GM23338 (cell line): ENCODE measurements at regions not wholly inside any gene's neighbourhood (a gene's known extent, or its start where the extent isn't known, plus 50 kb on each side); places are given as distances from the start of the nearest gene placed in this dataset.

Experiments used
- CREB1 ChIP-seq: fragments of 250-450 bp; sonication (Bioruptor Pico); IDR thresholded peaks from 2 replicates; pipeline ENCODE4 v1.5.0; 2020; ENCODE audit warnings: low read depth, mild to moderate bottlenecking, moderate library complexity
- CTCF ChIP-seq, 2 experiments: fragments of 200-600 bp in 1 of 2; sonication (generic) in 1 of 2; conservative IDR thresholded peaks; 2 replicates each; pipeline versions ENCODE4 v1.5.1 to v1.6.1; 2016 to 2017; ENCODE audit warnings: antibody characterized with exemption in 2 of 2, low read depth in 2 of 2, mild to moderate bottlenecking in 2 of 2, moderate library complexity in 1 of 2
- POLR2AphosphoS5 ChIP-seq: IDR thresholded peaks from 2 replicates; pipeline ENCODE4 v1.6.1; 2016; ENCODE audit warnings: antibody characterized with exemption, low read depth

- TF ChIP-seq CTCF (conservative IDR thresholded peaks at IDR 0.05; ENCODE audit: low read depth in 2 of 2): no peak
- no peak for TF ChIP-seq CREB1 (CRISPR knock-in tag)
- no peak for TF ChIP-seq POLR2AphosphoS5
These were observed 183.4 kb downstream of the NFKBIZ start for GRCh38 chr3:102032491-102033383.
